DND-41 (cell line): ENCODE measurements at regions not wholly inside any gene's neighbourhood (a gene's known extent, or its start where the extent isn't known, plus 50 kb on each side); places are given as distances from the start of the nearest gene placed in this dataset.

Experiments
- ATAC-seq: fragments of 200-7000 bp; cut with Tn5 transposase; 3 replicates; pipeline ENCODE4 v1.9.1; 2021; ENCODE audit warnings: low read depth; ENCODE audit not compliant: insufficient read depth
- DNase-seq: peaks from one replicate; pipeline ENCODE4 v3.0.0-alpha.2; 2020
- H2AFZ ChIP-seq: 2 replicates; pipeline ENCODE4 v1.6.0; 2012; ENCODE audit warnings: low read depth, low read length
- H3K27ac ChIP-seq: 2 replicates; pipeline ENCODE4 v1.5.1; 2012; ENCODE audit warnings: low read length, inconsistent platforms
- H3K27me3 ChIP-seq: fragments of 200-600 bp; sonication (generic); 2 replicates; pipeline ENCODE4 v1.6.0; 2012; ENCODE audit warnings: low read length, mild to moderate bottlenecking, inconsistent platforms; ENCODE audit not compliant: insufficient read depth, poor library complexity
- H3K36me3 ChIP-seq: 2 replicates; pipeline ENCODE4 v1.5.1; 2012; ENCODE audit warnings: low read length, inconsistent platforms; ENCODE audit not compliant: insufficient read depth
- H3K4me1 ChIP-seq: 2 replicates; pipeline ENCODE4 v1.5.1; 2012; ENCODE audit warnings: mild to moderate bottlenecking, low read length; ENCODE audit not compliant: insufficient read depth
- H3K4me2 ChIP-seq: 2 replicates; pipeline ENCODE4 v1.6.0; 2012; ENCODE audit warnings: mild to moderate bottlenecking, moderate library complexity, low read length, inconsistent platforms; ENCODE audit not compliant: insufficient read depth
- H3K4me3 ChIP-seq, 2 experiments: fragments of 200-600 bp in 1 of 2; shearing (Covaris generic) in 1 of 2; 2 replicates each; pipeline ENCODE4 v1.5.1; 2012 to 2016; ENCODE audit warnings: inconsistent platforms in 2 of 2, low read length in 2 of 2, mild to moderate bottlenecking in 2 of 2, low read depth in 1 of 2, moderate library complexity in 1 of 2
- H3K79me2 ChIP-seq: 2 replicates; pipeline ENCODE4 v1.6.0; 2012; ENCODE audit warnings: low read length, inconsistent platforms; ENCODE audit not compliant: insufficient read depth
- H3K9ac ChIP-seq: 2 replicates; pipeline ENCODE4 v1.6.0; 2012; ENCODE audit warnings: low read depth, mild to moderate bottlenecking, inconsistent platforms, low read length, moderate library complexity
- H3K9me3 ChIP-seq: 2 replicates; pipeline ENCODE4 v1.5.1; 2012; ENCODE audit warnings: low read length, moderate library complexity, mild to moderate bottlenecking, inconsistent platforms; ENCODE audit not compliant: insufficient read depth, severe bottlenecking
- H4K20me1 ChIP-seq: 2 replicates; pipeline ENCODE4 v1.6.0; 2012; ENCODE audit warnings: low read length; ENCODE audit not compliant: insufficient read depth
- EZH2 ChIP-seq: IDR thresholded peaks from 3 replicates; pipeline ENCODE4 v1.6.1; 2012; ENCODE audit warnings: borderline replicate concordance, low read depth, mild to moderate bottlenecking, moderate library complexity, low read length, inconsistent platforms; ENCODE audit not compliant: severe bottlenecking
- TF ChIP-seq, protein P1 (sequence below): IDR thresholded peaks from 2 replicates; pipeline ENCODE4 v1.5.1; 2012; ENCODE audit warnings: borderline replicate concordance, low read length, moderate library complexity, mild to moderate bottlenecking; ENCODE audit not compliant: poor library complexity, severe bottlenecking; ENCODE audit errors: extremely low read depth

GRCh38 chr3:44110648-44111047 lies 131.0 kb upstream of the TOPAZ1 start:
- Histone ChIP-seq H2AFZ (no peak overlapping the region), H3K27ac (no peak overlapping the region), H3K79me2 (no peaks in the 10 kb centered on the region), H3K4me3 (no peak overlapping the region), H3K9ac (no peak overlapping the region), H3K4me1 (no peaks in the 10 kb centered on the region), H3K4me2 (no peak overlapping the region), H4K20me1 (no peaks in the 10 kb centered on the region), H3K27me3 (peaks cover 5% of the 10 kb centered on the region), H3K9me3 (no peaks in the 10 kb centered on the region), H3K36me3 (no peaks in the 10 kb centered on the region)
- DNase-seq (no peak), ATAC-seq (no peak)
- TF ChIP-seq EZH2 = no peak
- TF ChIP-seq, protein P1, sequence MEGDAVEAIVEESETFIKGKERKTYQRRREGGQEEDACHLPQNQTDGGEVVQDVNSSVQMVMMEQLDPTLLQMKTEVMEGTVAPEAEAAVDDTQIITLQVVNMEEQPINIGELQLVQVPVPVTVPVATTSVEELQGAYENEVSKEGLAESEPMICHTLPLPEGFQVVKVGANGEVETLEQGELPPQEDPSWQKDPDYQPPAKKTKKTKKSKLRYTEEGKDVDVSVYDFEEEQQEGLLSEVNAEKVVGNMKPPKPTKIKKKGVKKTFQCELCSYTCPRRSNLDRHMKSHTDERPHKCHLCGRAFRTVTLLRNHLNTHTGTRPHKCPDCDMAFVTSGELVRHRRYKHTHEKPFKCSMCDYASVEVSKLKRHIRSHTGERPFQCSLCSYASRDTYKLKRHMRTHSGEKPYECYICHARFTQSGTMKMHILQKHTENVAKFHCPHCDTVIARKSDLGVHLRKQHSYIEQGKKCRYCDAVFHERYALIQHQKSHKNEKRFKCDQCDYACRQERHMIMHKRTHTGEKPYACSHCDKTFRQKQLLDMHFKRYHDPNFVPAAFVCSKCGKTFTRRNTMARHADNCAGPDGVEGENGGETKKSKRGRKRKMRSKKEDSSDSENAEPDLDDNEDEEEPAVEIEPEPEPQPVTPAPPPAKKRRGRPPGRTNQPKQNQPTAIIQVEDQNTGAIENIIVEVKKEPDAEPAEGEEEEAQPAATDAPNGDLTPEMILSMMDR = no peak

DNA sequence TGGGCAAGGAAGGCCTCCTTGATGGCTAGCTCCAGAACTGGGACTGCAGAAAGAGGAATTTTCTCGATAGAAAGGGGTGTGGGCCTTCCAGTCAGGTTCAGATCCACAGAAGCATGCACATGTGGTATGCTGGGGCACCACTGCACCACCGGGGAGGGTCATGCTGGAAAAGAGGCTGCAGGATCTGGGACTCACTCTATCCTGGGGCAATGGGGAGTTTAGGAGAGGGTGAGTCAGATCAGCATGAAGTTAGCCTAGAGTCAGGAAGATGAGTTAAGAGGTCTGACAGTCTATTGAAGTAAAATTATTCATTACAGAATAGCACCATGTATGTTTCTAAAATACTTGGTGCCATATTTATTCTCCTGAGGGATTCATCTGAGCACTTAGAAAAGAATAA lies 130.2 kb upstream of the TOPAZ1 start:
- DNase-seq = no peak
- H3K79me2 ChIP-seq = no peaks in the 10 kb centered on the region
- H3K9ac ChIP-seq = no peak overlapping the region
- TF ChIP-seq, protein P1 = no peak
- TF ChIP-seq EZH2 = no peak
- H3K4me3 ChIP-seq = no peak overlapping the region
- H2AFZ ChIP-seq = no peak overlapping the region
- no peak overlapping the region for H3K4me2 ChIP-seq
- H4K20me1 ChIP-seq = no peaks in the 10 kb centered on the region
- no peak for ATAC-seq
- H3K27me3 ChIP-seq = peaks cover 6% of the 10 kb centered on the region
- no peak overlapping the region for H3K27ac ChIP-seq
- no peaks in the 10 kb centered on the region for H3K36me3 ChIP-seq
- H3K9me3 ChIP-seq = no peaks in the 10 kb centered on the region
- H3K4me1 ChIP-seq = no peaks in the 10 kb centered on the region

DNA sequence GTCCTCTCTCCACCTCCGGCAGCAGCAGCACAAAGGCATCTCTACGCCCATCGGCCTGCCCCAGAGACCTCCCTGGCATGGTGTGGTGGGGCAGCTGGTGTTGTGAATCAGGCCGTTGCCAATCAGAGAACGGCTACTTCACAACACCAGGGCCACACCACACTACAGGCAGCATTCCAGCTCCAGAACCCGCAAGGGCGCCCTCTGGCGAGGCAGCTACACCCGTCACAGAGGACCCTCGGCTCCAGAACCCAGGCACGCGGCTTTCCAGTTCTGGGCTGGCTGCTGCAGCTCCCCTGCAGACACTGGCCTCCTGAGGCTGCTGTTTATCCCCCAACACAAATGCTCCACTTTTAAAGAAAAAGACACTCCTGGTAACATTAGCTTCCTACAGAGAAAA lies 127.5 kb upstream of the TOPAZ1 start:
- Histone ChIP-seq H3K79me2 (no peaks in the 10 kb centered on the region), H4K20me1 (no peaks in the 10 kb centered on the region), H3K4me3 (no peak overlapping the region), H3K36me3 (no peaks in the 10 kb centered on the region), H3K9me3 (no peaks in the 10 kb centered on the region), H3K27ac (no peak overlapping the region), H3K4me2 (no peak overlapping the region), H3K9ac (no peak overlapping the region), H3K4me1 (no peaks in the 10 kb centered on the region), H3K27me3 (peaks cover 15% of the 10 kb centered on the region), H2AFZ (no peak overlapping the region)
- TF ChIP-seq, protein P1 = peak; percentile 35
- no peak for TF ChIP-seq EZH2
- DNase-seq (no peak), ATAC-seq (no peak)

DNA sequence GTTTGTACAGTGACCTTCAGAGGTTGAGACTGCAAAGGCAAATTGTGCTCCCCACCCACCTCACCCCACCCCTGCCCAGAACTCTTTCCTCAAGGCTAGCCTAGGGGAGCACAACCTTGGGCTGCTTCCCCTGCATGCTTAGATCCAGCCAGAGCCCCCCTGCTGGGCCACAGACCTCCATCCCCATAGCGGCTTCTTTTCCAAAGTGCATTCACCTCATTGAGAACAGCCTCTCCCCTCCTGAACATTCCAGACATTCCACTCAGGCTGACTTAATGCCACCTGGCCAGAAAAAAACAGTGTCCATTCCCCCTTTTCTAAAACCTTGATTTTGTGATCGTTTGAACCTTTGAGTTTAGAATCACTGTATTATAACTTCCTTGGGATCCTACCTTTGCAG lies 124.4 kb upstream of the TOPAZ1 start:
- TF ChIP-seq, protein P1 = no peak
- TF ChIP-seq EZH2 = no peak
- no peak for DNase-seq
- no peak overlapping the region for H3K4me3 ChIP-seq

More for the DNA sequence above, 124.4 kb upstream of the TOPAZ1 start:
- no peak for ATAC-seq
- H3K27me3 ChIP-seq = peaks cover 24% of the 10 kb centered on the region
- H3K9me3 ChIP-seq = no peaks in the 10 kb centered on the region
- H2AFZ ChIP-seq = no peak overlapping the region
- H3K36me3 ChIP-seq = no peaks in the 10 kb centered on the region
- H3K9ac ChIP-seq = no peak overlapping the region
- H4K20me1 ChIP-seq = no peaks in the 10 kb centered on the region
- H3K27ac ChIP-seq = no peak overlapping the region
- no peaks in the 10 kb centered on the region for H3K4me1 ChIP-seq
- no peak overlapping the region for H3K4me2 ChIP-seq
- no peaks in the 10 kb centered on the region for H3K79me2 ChIP-seq
